GM12878 (cell line): ENCODE measurements at regions not wholly inside any gene's neighbourhood (a gene's known extent, or its start where the extent isn't known, plus 50 kb on each side); places are given as distances from the start of the nearest gene placed in this dataset.

Experiments
- ATAC-seq: fragments of 200-7000 bp; cut with Tn5 transposase; 3 replicates; pipeline ENCODE4 v1.9.1; 2020; ENCODE audit warnings: mild to moderate bottlenecking, moderate library complexity
- BruUV-seq: library from RNA; stranded (reverse); fragments of 400-500 nt; replicated peaks from 2 replicates; lab custom pipeline; 2021; lab: Mats Ljungman, UMichigan
- CTCF ChIA-PET: fragments of 300-600 bp; sonication (Branson Sonifier 250); formaldehyde crosslinking; extraction: SDS; loops from one replicate; lab custom pipeline; 2021; ENCODE audit warnings: inconsistent platforms; lab: Yijun Ruan, JAX
- POLR2A ChIA-PET: fragments of 350-600 bp; formaldehyde crosslinking; extraction: SDS; loops from one replicate; lab custom pipeline; 2021; ENCODE audit warnings: inconsistent platforms; lab: Charles Lee
- RAD21 ChIA-PET: fragments of 300-600 bp; sonication (Branson Sonifier 250); formaldehyde crosslinking; loops from one replicate; lab custom pipeline; 2023; ENCODE audit warnings: antibody characterized with exemption; ENCODE audit not compliant: unreplicated experiment; lab: Charles Lee
- SMC1A ChIA-PET: fragments of 300-600 bp; sonication (Branson Sonifier 250); formaldehyde crosslinking; loops from one replicate; lab custom pipeline; 2023; ENCODE audit not compliant: unreplicated experiment, uncharacterized antibody; lab: Charles Lee
- DNase-seq: peaks from one replicate; pipeline ENCODE4 v3.0.0-alpha.2; 2011; ENCODE audit warnings: low read depth, low spot score
- FAIRE-seq: peaks from 3 replicates; lab custom pipeline; 2011; peaks lifted over from hg19 to GRCh38; lab: Jason Lieb, UNC
- H2AFZ ChIP-seq: 2 replicates; pipeline ENCODE4 v1.6.0; 2011; ENCODE audit warnings: low read depth, low read length, control low read depth; ENCODE audit not compliant: control insufficient read depth
- H3K27ac ChIP-seq: 2 replicates; pipeline ENCODE4 v1.5.1; 2011; ENCODE audit warnings: control low read depth; ENCODE audit not compliant: control insufficient read depth, insufficient read depth
- H3K27me3 ChIP-seq, 2 experiments: replicated peaks in 1 of 2; 2 replicates each; pipeline versions ENCODE4 v1.6.0 to v1.6.1; 2011; ENCODE audit warnings: low read length in 1 of 2; ENCODE audit not compliant: control insufficient read depth in 2 of 2, insufficient read depth in 2 of 2
- H3K36me3 ChIP-seq, 2 experiments: 2 replicates each; pipeline ENCODE4 v1.5.1; 2011; ENCODE audit warnings: low read length in 1 of 2; ENCODE audit not compliant: control insufficient read depth in 2 of 2, insufficient read depth in 2 of 2
- H3K4me1 ChIP-seq: 2 replicates; pipeline ENCODE4 v1.6.1; 2011; ENCODE audit warnings: mild to moderate bottlenecking, low read length, moderate library complexity, mixed read lengths; ENCODE audit not compliant: control insufficient read depth, insufficient read depth
- H3K4me2 ChIP-seq: 2 replicates; pipeline ENCODE4 v1.6.0; 2011; ENCODE audit warnings: control low read depth; ENCODE audit not compliant: control insufficient read depth, insufficient read depth
- H3K4me3 ChIP-seq: fragments of 200-600 bp; sonication (generic); 2 replicates; pipeline ENCODE4 v1.5.1; 2016
- H3K79me2 ChIP-seq: 2 replicates; pipeline ENCODE4 v1.6.0; 2011; ENCODE audit warnings: low read length; ENCODE audit not compliant: control insufficient read depth, insufficient read depth
- H3K9ac ChIP-seq: 2 replicates; pipeline ENCODE4 v1.8.0; 2011; ENCODE audit warnings: low read length, control low read depth, mixed read lengths; ENCODE audit not compliant: control insufficient read depth, insufficient read depth
- H3K9me3 ChIP-seq: replicated peaks from 3 replicates; pipeline ENCODE4 v1.5.1; 2011; ENCODE audit warnings: mild to moderate bottlenecking, low read length; ENCODE audit not compliant: control insufficient read depth, insufficient read depth
- H4K20me1 ChIP-seq: 2 replicates; pipeline ENCODE4 v1.6.0; 2011; ENCODE audit not compliant: control insufficient read depth, insufficient read depth
- BMI1 ChIP-seq: fragments of 450-650 bp; IDR thresholded peaks from 2 replicates; pipeline ENCODE4 v1.6.1; 2016; ENCODE audit warnings: mild to moderate bottlenecking, moderate library complexity, borderline replicate concordance
- HDAC2 ChIP-seq: fragments of 200-600 bp; sonication (generic); IDR thresholded peaks from 2 replicates; pipeline ENCODE4 v1.6.1; 2017
- KLF5 ChIP-seq: fragments of 450-650 bp; IDR thresholded peaks from 2 replicates; pipeline ENCODE4 v1.6.1; 2014; ENCODE audit warnings: mild to moderate bottlenecking; ENCODE audit not compliant: partially characterized antibody
- LARP7 ChIP-seq: fragments of 450-650 bp; IDR thresholded peaks from 2 replicates; pipeline ENCODE4 v1.6.1; 2017; ENCODE audit warnings: mild to moderate bottlenecking
- NR2F1 ChIP-seq: fragments of 450-650 bp; conservative IDR thresholded peaks from 2 replicates; pipeline ENCODE4 v1.6.1; 2017; ENCODE audit warnings: mild to moderate bottlenecking
- PAX5 ChIP-seq: IDR thresholded peaks from 2 replicates; pipeline ENCODE4 v1.6.1; 2011; ENCODE audit warnings: low read depth, low read length, borderline replicate concordance
- SMAD1 ChIP-seq: fragments of 450-650 bp; IDR thresholded peaks from 2 replicates; pipeline ENCODE4 v1.6.1; 2018; ENCODE audit warnings: mild to moderate bottlenecking, low read depth; ENCODE audit not compliant: partially characterized antibody
- SREBF2 ChIP-seq: IDR thresholded peaks from 2 replicates; pipeline ENCODE4 v1.6.1; 2012; ENCODE audit warnings: mild to moderate bottlenecking, low read length
- TCF7 ChIP-seq: IDR thresholded peaks from 2 replicates; pipeline ENCODE4 v1.6.1; 2014; ENCODE audit warnings: antibody characterized with exemption, borderline replicate concordance
- YBX1 ChIP-seq: fragments of 450-650 bp; IDR thresholded peaks from 2 replicates; pipeline ENCODE4 v1.6.1; 2016; ENCODE audit warnings: antibody characterized with exemption
- WGBS: methylation state at CpG from one replicate; pipeline ENCODE4 v1.1.6; 2016; ENCODE audit warnings: low lambda C conversion rate; ENCODE audit not compliant: insufficient replicate concordance, insufficient coverage; ENCODE audit errors: missing lambda C conversion rate; 5-methylcytosine and 5-hydroxymethylcytosine counted together
- in situ Hi-C: fragments of 300-500 bp; cut with MboI; formaldehyde crosslinking; loops from 9 replicates; pipeline ENCODE4 v1.14.3; 2018; ENCODE audit warnings: mixed read lengths
- intact Hi-C: fragments of 100-400 bp; cut with micrococcal nuclease; formaldehyde crosslinking; loops from one replicate; pipeline ENCODE4 v1.14.2; 2022; ENCODE audit not compliant: unreplicated experiment
- TF ChIP-seq, protein P1 (sequence below): fragments of 450-650 bp; IDR thresholded peaks from 2 replicates; pipeline ENCODE4 v1.6.1; 2018; ENCODE audit warnings: borderline replicate concordance, mild to moderate bottlenecking; ENCODE audit not compliant: partially characterized antibody
- TF ChIP-seq, protein P2 (sequence below): fragments of 450-650 bp; conservative IDR thresholded peaks from 2 replicates; pipeline ENCODE4 v1.6.1; 2017; ENCODE audit warnings: mild to moderate bottlenecking, moderate library complexity
- TF ChIP-seq, protein P3 (sequence below): IDR thresholded peaks from 2 replicates; pipeline ENCODE4 v1.6.1; 2012; ENCODE audit warnings: low read depth, low read length, improper control_type of control experiment
- TF ChIP-seq, protein P4 (sequence below): IDR thresholded peaks from 2 replicates; pipeline ENCODE4 v1.6.1; 2012; ENCODE audit warnings: improper control_type of control experiment, low read depth, low read length; ENCODE audit not compliant: insufficient replicate concordance

DNA sequence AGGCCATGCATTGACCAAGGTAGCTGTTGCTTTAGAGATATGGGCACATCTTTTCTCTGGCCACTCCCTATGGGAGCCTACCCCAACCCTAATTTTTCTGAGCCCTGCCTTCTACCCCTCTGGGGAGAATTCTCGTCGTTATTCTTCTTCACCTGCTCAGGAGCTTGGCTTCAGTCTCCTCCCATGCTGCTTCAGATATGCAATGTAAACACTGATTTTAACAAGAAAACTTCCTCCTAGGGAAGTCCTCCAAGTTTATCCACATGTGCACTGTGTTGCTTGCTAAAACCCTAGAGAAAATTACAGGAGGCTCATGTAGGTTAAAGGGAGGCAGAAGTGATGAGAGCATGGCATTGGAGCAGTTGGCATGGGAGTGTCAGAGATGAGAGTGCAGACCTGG is 445.2 kb upstream of the MDFIC2 start (continued):
- TF ChIP-seq TCF7, result no peak
- no peak for TF ChIP-seq YBX1
- TF ChIP-seq BMI1, result no peak
- no peak for TF ChIP-seq PAX5
- no peak for TF ChIP-seq LARP7
- TF ChIP-seq, protein P1, sequence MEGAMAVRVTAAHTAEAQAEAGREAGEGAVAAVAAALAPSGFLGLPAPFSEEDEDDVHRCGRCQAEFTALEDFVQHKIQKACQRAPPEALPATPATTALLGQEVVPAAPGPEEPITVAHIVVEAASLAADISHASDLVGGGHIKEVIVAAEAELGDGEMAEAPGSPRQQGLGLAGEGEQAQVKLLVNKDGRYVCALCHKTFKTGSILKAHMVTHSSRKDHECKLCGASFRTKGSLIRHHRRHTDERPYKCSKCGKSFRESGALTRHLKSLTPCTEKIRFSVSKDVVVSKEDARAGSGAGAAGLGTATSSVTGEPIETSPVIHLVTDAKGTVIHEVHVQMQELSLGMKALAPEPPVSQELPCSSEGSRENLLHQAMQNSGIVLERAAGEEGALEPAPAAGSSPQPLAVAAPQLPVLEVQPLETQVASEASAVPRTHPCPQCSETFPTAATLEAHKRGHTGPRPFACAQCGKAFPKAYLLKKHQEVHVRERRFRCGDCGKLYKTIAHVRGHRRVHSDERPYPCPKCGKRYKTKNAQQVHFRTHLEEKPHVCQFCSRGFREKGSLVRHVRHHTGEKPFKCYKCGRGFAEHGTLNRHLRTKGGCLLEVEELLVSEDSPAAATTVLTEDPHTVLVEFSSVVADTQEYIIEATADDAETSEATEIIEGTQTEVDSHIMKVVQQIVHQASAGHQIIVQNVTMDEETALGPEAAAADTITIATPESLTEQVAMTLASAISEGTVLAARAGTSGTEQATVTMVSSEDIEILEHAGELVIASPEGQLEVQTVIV, result no peak

DNA sequence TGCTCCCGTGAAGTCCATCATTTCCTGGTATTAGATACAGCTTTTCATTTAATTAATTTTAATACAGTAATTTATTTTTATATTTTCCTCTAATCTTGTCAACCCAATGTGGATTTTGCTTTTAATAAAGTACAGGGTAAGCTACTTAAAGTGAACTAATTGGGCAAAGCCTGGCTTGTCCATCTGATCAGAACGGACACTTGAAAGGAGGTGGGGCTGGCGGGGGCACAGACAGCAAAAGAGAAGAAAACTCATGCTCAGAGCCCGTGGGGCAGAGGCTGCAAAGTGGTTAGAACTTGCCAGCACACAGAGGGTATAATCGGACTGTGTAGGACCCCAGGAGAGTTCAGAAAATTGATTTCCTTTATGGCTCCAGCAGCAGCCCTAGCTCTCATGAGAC is 443.1 kb upstream of the MDFIC2 start:
- Histone ChIP-seq H3K4me3 (no peak overlapping the region), H3K36me3 (no peaks in the 10 kb centered on the region), H2AFZ (no peak overlapping the region), H3K9ac (no peak overlapping the region), H3K4me1 (no peaks in the 10 kb centered on the region), H3K79me2 (no peaks in the 10 kb centered on the region), H3K27ac (no peak overlapping the region), H4K20me1 (no peaks in the 10 kb centered on the region), H3K27me3 (no peaks in the 10 kb centered on the region; a peak in 1 of 4 replicates), H3K4me2 (no peak overlapping the region), H3K9me3 (no peaks in the 10 kb centered on the region)
- in situ Hi-C loops, result no loop called here
- CTCF ChIA-PET, result no interaction called here
- ATAC-seq, result no peak
- POLR2A ChIA-PET, result no interaction called here
- no TSS peak for BruUV-seq
- SMC1A ChIA-PET, result interaction anchor here (1.3 kb wide), 1 partner anchor 11 kb away, joined by 3 read pairs; no protein-coding TSS in a partner anchor
- 12% methylated on average over 5 of the region's 5 CpGs for WGBS
- FAIRE-seq, result no peak
- RAD21 ChIA-PET, result no interaction called here
- intact Hi-C loops, result no loop called here
- DNase-seq, result no peak
- TF ChIP-seq, protein P2, sequence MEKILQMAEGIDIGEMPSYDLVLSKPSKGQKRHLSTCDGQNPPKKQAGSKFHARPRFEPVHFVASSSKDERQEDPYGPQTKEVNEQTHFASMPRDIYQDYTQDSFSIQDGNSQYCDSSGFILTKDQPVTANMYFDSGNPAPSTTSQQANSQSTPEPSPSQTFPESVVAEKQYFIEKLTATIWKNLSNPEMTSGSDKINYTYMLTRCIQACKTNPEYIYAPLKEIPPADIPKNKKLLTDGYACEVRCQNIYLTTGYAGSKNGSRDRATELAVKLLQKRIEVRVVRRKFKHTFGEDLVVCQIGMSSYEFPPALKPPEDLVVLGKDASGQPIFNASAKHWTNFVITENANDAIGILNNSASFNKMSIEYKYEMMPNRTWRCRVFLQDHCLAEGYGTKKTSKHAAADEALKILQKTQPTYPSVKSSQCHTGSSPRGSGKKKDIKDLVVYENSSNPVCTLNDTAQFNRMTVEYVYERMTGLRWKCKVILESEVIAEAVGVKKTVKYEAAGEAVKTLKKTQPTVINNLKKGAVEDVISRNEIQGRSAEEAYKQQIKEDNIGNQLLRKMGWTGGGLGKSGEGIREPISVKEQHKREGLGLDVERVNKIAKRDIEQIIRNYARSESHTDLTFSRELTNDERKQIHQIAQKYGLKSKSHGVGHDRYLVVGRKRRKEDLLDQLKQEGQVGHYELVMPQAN, result no peak
- TF ChIP-seq NR2F1, result no peak
- no peak for TF ChIP-seq KLF5
- TF ChIP-seq BMI1, result no peak
- TF ChIP-seq SREBF2, result no peak
- TF ChIP-seq, protein P3, sequence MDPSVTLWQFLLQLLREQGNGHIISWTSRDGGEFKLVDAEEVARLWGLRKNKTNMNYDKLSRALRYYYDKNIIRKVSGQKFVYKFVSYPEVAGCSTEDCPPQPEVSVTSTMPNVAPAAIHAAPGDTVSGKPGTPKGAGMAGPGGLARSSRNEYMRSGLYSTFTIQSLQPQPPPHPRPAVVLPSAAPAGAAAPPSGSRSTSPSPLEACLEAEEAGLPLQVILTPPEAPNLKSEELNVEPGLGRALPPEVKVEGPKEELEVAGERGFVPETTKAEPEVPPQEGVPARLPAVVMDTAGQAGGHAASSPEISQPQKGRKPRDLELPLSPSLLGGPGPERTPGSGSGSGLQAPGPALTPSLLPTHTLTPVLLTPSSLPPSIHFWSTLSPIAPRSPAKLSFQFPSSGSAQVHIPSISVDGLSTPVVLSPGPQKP, result no peak
- TF ChIP-seq SMAD1, result no peak
- TF ChIP-seq, protein P4, sequence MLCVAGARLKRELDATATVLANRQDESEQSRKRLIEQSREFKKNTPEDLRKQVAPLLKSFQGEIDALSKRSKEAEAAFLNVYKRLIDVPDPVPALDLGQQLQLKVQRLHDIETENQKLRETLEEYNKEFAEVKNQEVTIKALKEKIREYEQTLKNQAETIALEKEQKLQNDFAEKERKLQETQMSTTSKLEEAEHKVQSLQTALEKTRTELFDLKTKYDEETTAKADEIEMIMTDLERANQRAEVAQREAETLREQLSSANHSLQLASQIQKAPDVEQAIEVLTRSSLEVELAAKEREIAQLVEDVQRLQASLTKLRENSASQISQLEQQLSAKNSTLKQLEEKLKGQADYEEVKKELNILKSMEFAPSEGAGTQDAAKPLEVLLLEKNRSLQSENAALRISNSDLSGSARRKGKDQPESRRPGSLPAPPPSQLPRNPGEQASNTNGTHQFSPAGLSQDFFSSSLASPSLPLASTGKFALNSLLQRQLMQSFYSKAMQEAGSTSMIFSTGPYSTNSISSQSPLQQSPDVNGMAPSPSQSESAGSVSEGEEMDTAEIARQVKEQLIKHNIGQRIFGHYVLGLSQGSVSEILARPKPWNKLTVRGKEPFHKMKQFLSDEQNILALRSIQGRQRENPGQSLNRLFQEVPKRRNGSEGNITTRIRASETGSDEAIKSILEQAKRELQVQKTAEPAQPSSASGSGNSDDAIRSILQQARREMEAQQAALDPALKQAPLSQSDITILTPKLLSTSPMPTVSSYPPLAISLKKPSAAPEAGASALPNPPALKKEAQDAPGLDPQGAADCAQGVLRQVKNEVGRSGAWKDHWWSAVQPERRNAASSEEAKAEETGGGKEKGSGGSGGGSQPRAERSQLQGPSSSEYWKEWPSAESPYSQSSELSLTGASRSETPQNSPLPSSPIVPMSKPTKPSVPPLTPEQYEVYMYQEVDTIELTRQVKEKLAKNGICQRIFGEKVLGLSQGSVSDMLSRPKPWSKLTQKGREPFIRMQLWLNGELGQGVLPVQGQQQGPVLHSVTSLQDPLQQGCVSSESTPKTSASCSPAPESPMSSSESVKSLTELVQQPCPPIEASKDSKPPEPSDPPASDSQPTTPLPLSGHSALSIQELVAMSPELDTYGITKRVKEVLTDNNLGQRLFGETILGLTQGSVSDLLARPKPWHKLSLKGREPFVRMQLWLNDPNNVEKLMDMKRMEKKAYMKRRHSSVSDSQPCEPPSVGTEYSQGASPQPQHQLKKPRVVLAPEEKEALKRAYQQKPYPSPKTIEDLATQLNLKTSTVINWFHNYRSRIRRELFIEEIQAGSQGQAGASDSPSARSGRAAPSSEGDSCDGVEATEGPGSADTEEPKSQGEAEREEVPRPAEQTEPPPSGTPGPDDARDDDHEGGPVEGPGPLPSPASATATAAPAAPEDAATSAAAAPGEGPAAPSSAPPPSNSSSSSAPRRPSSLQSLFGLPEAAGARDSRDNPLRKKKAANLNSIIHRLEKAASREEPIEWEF, result no peak
- no peak for TF ChIP-seq HDAC2
